ENCODE measurements at regions not wholly inside any gene's neighbourhood (a gene's known extent, or its start where the extent isn't known, plus 50 kb on each side); places are given as distances from the start of the nearest gene placed in this dataset.
A peak's percentile ranks its signal among the peaks of the same experiment; 100 is the strongest.

- DNase-seq: no peak
These were observed 69.5 kb upstream of the SSX2IP start for GRCh38 chr1:84759756-84760155.

- peak; percentile 55 to 70 (median 65) for DNase-seq
These were observed 68.8 kb upstream of the SSX2IP start for GRCh38 chr1:84758968-84759491.

- no peak for DNase-seq
These were observed 68.2 kb upstream of the SSX2IP start for GRCh38 chr1:84758476-84758875.

- DNase-seq: no peak
These were observed 67.0 kb upstream of the SSX2IP start for GRCh38 chr1:84757301-84757700.

GRCh38 chr1:84756455-84757082 lies 66.3 kb upstream of the SSX2IP start:
- DNase-seq: no peak

- no peak for DNase-seq
These were observed 65.7 kb upstream of the SSX2IP start for GRCh38 chr1:84756001-84756400.

- no peak for DNase-seq
These were observed 65.0 kb upstream of the SSX2IP start for GRCh38 chr1:84755216-84755615.

GRCh38 chr1:84754386-84754703 lies 64.1 kb upstream of the SSX2IP start:
- DNase-seq: no peak

- DNase-seq: peak; percentile 74 to 86 (median 83)
These were observed 63.5 kb upstream of the SSX2IP start for GRCh38 chr1:84753516-84754385.

- DNase-seq: no peak
These were observed 60.0 kb upstream of the SSX2IP start for GRCh38 chr1:84750110-84750730.

GRCh38 chr1:84749427-84749826 lies 59.2 kb upstream of the SSX2IP start:
- no peak for DNase-seq

GRCh38 chr1:84748364-84748763 lies 58.1 kb upstream of the SSX2IP start:
- DNase-seq: no peak

- DNase-seq: no peak
These were observed 55.6 kb upstream of the SSX2IP start for GRCh38 chr1:84745857-84746256.

- DNase-seq: no peak
These were observed 53.6 kb upstream of the SSX2IP start for GRCh38 chr1:84743896-84744295.

GRCh38 chr1:84742653-84743052 lies 52.4 kb upstream of the SSX2IP start:
- no peak for DNase-seq

- DNase-seq: no peak
These were observed 49.9 kb upstream of the SSX2IP start for GRCh38 chr1:84740050-84740714.
